K562 (cell line): ENCODE measurements at regions not wholly inside any gene's neighbourhood (a gene's known extent, or its start where the extent isn't known, plus 50 kb on each side); places are given as distances from the start of the nearest gene placed in this dataset.

ENCODE experiments used
- CBFB ChIP-seq: sonication (generic); formaldehyde crosslinking; IDR thresholded peaks from 2 replicates; pipeline ENCODE4 v1.4.0; 2020; ENCODE audit warnings: mild to moderate bottlenecking, missing genetic modification reagents
- KDM5B ChIP-seq: fragments of 200-600 bp; sonication (generic); IDR thresholded peaks from 2 replicates; pipeline ENCODE4 v1.6.1; 2012; ENCODE audit warnings: low read depth, mild to moderate bottlenecking, moderate library complexity, low read length, control low read depth, inconsistent platforms; ENCODE audit not compliant: insufficient replicate concordance
- MYC ChIP-seq, 2 experiments: fragments of 250-450 bp in 1 of 2; sonication (Bioruptor Pico) in 1 of 2; IDR thresholded peaks; 2 replicates each; pipeline versions ENCODE4 v1.5.1 to v1.6.1; 2012 to 2021; ENCODE audit warnings: low read depth in 2 of 2, borderline replicate concordance in 1 of 2, improper control_type of control experiment in 1 of 2, low read length in 1 of 2, mild to moderate bottlenecking in 1 of 2, moderate library complexity in 1 of 2
- POLR2A ChIP-seq: fragments of 450-650 bp; conservative IDR thresholded peaks from 2 replicates; pipeline ENCODE4 v1.6.1; 2016
- SMAD1 ChIP-seq: fragments of 150-350 bp; IDR thresholded peaks from 2 replicates; pipeline ENCODE4 v1.6.1; 2014; ENCODE audit warnings: low read length, low read depth; ENCODE audit not compliant: partially characterized antibody
- SNRNP70 ChIP-seq: fragments of 200-400 bp; formaldehyde crosslinking; optimal IDR thresholded peaks from 2 replicates; pipeline ENCODE3; 2017; ENCODE audit warnings: low read depth, low read length
- TOE1 ChIP-seq, 2 experiments: fragments of 450-650 bp in 1 of 2; sonication (generic) in 1 of 2; formaldehyde crosslinking in 1 of 2; IDR thresholded peaks; 2 replicates each; pipeline versions ENCODE4 v1.7.1 to v1.8.0; 2016 to 2022; ENCODE audit warnings: borderline replicate concordance in 2 of 2, mild to moderate bottlenecking in 2 of 2, antibody characterized with exemption in 1 of 2, inconsistent platforms in 1 of 2, low read depth in 1 of 2, missing genetic modification reagents in 1 of 2, moderate library complexity in 1 of 2
- TF ChIP-seq, protein P1 (sequence below), 3 experiments: IDR thresholded peaks in 2 of 3; conservative IDR thresholded peaks in 1 of 3; 2 replicates each; pipeline ENCODE4 v1.5.1; 2011 to 2012; ENCODE audit warnings: low read length in 3 of 3, mild to moderate bottlenecking in 3 of 3, control low read depth in 2 of 3, improper control_type of control experiment in 1 of 3, inconsistent platforms in 1 of 3, low read depth in 1 of 3, mixed read lengths in 1 of 3, moderate library complexity in 1 of 3; ENCODE audit not compliant: insufficient read depth in 2 of 3

DNA sequence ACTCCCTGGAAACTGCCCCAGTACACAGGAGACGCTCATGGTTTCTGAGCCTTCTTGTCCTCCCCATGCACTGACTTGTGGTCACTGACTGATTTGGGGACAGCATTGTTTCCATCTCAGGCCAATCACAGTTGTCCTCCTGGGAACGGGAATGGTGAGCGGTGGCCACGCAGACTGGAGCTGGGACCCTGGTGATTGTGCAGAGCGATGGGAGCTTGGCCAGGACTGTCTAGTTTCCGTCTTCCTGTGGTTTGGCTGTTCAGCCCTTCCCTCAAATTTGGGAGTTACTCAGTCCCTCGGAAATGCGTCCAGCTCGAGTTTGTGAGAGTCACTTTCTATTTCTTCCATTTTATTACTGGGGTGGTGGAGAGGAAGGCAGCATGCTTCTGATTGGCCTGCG is 250.9 kb downstream of the ACTR3B start:
- TF ChIP-seq SNRNP70 (no peak), KDM5B (no peak), SMAD1 (no peak), TOE1 (IDR thresholded peaks at IDR 0.05; ENCODE audit: borderline replicate concordance) (no peak), TOE1 (CRISPR knock-in tag; IDR thresholded peaks at IDR 0.05; ENCODE audit: borderline replicate concordance, low read depth) (no peak), POLR2A (no peak), CBFB (CRISPR knock-in tag) (no peak), MYC (IDR thresholded peaks at IDR 0.05; ENCODE audit: low read depth, low read length) (no peak), MYC (CRISPR knock-in tag; IDR thresholded peaks at IDR 0.05; ENCODE audit: borderline replicate concordance, low read depth) (no peak)
- TF ChIP-seq, protein P1, sequence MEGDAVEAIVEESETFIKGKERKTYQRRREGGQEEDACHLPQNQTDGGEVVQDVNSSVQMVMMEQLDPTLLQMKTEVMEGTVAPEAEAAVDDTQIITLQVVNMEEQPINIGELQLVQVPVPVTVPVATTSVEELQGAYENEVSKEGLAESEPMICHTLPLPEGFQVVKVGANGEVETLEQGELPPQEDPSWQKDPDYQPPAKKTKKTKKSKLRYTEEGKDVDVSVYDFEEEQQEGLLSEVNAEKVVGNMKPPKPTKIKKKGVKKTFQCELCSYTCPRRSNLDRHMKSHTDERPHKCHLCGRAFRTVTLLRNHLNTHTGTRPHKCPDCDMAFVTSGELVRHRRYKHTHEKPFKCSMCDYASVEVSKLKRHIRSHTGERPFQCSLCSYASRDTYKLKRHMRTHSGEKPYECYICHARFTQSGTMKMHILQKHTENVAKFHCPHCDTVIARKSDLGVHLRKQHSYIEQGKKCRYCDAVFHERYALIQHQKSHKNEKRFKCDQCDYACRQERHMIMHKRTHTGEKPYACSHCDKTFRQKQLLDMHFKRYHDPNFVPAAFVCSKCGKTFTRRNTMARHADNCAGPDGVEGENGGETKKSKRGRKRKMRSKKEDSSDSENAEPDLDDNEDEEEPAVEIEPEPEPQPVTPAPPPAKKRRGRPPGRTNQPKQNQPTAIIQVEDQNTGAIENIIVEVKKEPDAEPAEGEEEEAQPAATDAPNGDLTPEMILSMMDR (IDR thresholded peaks at IDR 0.05 in 2 of 3, conservative IDR thresholded peaks at IDR 0.05 in 1 of 3; ENCODE audit: insufficient read depth in 2 of 3, low read depth in 1 of 3, low read length in 3 of 3): no peak
